ENCODE measurements at regions not wholly inside any gene's neighbourhood (a gene's known extent, or its start where the extent isn't known, plus 50 kb on each side); places are given as distances from the start of the nearest gene placed in this dataset.
"Not testable (repeated sequence)": the region's sequence is repeated elsewhere in the genome, so short reads cannot be mapped to it uniquely, and the experiment has no call there.

DNA sequence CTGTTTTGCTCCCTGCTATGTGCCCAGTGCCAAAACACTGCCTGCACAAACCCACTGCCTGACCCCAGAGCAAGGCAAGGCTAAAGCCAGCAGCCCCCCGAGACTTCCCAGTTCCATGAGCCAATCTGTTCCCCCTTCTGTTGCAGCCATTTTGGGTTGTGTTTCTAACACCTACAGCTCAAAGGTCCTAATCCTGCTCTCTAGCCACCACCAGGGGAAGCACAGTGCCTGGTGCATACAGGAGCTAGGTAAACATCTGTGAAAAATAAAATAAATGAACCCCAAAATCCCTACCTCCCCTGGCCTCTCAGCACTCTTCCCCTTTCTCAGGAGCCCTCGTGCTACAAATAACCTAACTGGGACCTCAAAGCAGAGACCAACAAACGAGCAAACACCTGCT is 190.2 kb downstream of the MATN1 start:
- no peak for DNase-seq (ENCODE audit: low read depth)

DNA sequence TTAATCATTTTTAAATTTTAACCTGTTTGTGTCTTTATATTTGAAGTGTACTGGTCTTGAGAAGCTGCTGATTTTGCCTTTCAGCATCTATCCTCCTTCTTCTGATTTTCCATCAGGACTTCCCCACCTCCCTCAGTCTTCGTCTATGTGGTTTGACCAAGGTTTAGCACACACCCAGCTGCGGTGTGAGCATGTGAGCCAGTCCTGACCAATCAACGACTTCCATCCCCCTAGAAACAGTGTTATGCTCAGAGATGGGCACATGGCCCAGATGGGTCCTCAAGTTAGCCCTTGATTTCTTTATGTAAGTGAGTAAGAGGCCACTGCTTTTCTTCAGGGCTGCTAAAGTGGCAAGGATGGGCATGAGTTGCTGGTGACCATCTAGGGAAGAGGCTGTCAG is 190.8 kb downstream of the MATN1 start:
- no peak for DNase-seq (ENCODE audit: low read depth)

DNA sequence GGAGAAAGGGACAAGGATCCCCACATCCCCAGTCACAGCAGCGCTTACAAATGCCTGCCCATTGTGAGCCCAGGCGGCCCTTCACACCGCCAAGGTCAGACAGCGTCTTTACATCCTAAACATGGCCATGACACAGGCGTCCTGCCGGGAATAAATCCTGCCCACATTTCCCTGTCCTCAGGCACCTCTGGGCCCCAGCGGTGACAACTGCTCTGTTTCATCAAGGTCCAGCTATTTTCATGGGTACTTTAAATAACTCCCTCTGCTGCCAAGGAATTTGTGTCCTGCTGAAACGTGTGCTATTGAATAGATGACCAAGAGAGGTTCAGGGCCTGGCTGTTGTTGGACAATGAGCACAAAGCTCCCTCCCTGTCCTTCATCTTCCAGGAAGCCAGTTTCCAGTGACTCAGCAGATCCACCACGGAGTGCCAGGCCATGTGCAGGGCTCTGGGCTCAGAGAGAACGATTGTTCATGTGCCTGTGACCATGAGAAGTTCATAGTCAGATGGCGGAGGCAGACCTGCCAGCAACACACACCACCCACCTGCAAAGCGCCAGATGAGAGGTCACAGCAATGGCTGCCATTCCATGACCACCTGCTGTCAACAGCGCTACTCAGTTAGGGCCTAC is 195.8 kb downstream of the MATN1 start:
- no peak for DNase-seq (ENCODE audit: low read depth)

DNA sequence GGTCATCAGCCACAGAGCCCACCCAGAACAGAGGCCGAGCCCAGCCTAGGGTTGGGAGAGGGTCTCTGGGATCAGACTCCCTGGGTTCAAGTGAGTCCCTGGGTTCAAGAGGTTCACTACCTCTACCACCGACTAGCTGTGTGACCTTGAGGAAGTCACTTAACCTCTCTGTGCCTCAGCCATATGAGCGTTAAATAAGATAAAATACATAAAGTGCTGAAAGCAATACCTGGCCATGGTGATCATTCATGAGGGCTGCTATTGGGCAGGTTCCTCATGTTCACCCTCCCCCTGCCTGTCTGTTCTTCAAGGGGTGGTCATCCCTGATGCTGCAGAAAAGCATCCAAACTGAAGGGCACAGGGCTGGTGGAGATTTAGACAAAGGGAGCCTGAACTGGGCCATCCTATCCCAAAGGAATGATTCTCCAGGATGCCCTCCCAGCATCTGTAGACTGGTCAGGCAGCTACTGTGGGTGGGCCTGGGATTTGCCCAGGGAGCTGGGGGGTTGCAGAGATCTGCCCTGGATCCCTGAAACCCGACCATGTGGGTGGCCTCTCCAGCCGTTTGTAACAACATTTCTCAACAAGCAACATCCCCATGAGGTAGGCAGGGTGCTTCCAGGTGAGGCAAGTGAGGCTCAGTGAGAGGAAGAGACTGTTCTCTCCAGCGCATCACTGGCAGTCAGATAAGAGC is 196.6 kb downstream of the MATN1 start:
- no peak for DNase-seq (ENCODE audit: low read depth)

DNA sequence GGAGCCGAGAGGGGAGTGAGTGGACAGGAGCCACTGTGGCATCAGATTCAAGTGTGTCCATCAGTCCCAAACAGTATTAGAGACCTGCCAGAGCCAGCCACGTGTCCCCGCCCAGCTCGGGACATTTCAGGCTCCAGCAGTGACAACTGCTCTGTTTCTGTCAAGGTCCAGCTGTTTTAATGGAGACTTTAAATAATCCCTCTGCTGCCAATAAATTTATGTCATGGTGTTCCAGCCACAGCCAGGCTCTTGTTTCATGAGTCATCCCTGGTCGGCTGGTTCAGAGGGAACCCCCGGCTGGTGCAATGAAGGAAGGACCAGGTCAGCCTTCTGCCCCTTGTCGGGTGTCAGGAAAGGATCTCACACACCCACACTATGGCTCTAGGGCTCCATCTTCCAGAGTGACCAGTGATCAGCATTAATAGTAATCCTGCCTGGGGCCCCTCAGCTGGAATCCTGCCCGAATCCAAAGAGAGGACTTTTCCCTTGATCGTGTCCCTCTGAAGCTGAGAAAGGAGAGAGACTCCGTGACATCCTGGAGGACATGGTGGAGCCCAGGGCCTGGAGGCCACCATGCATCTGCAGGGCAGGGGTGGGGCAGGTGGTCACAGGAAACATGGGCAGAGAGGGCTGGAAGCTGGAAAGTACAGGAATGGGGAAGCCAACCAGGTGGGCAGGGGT is 197.3 kb downstream of the MATN1 start:
- peak; percentile 44 for DNase-seq (ENCODE audit: low read depth)

GRCh38 chr1:30525631-30525970 is 197.8 kb downstream of the MATN1 start:
- no peak for DNase-seq (ENCODE audit: low read depth)

DNA sequence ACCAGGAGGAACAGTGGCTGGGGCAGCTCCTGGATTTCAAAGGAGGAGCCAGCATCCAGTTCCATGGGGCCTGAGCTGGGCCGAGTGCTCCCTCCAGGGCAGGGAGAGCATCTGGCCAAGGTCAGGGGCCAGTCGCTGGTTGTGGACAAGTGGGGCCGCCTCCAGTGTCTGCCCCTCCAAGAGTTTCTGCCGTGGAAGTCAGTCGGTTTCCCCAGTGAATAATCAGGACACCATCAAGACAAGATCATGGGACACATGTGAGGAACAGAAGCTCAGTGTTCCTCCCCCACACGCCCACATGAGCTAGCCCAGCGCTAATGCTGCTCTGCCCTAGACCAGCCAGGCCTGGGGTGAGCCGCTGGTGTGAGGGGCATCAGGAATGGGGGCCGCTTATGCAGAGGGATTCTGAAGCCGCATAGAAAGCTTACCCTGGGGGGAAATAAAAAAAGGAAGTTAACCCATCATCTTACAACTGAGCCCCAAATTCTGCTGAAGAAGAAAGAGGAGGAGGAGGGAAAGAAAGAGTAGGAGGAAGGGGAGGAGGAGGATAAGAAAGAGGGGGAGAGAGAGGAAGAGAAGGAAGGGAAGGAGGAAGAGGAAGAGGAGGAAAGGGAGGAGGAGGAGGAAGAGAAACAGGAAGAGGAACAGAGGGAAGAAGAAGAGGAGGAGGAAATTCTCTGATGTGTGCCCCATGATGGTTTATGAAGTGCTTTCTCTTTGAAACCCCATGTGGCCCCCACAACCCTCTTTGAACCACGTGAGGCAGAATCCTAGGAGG is 198.4 kb downstream of the MATN1 start:
- no peak for DNase-seq (ENCODE audit: low read depth)

GRCh38 chr1:30524025-30524555 is 199.3 kb downstream of the MATN1 start:
- DNase-seq (ENCODE audit: low read depth) = not testable (repeated sequence)

- peak; percentile 18 for DNase-seq (ENCODE audit: low read depth)
Measured at GRCh38 chr1:30523055-30524020, 200.0 kb downstream of the MATN1 start.

GRCh38 chr1:30522031-30523004 is 201.1 kb downstream of the MATN1 start:
- no peak for DNase-seq (ENCODE audit: low read depth)

DNA sequence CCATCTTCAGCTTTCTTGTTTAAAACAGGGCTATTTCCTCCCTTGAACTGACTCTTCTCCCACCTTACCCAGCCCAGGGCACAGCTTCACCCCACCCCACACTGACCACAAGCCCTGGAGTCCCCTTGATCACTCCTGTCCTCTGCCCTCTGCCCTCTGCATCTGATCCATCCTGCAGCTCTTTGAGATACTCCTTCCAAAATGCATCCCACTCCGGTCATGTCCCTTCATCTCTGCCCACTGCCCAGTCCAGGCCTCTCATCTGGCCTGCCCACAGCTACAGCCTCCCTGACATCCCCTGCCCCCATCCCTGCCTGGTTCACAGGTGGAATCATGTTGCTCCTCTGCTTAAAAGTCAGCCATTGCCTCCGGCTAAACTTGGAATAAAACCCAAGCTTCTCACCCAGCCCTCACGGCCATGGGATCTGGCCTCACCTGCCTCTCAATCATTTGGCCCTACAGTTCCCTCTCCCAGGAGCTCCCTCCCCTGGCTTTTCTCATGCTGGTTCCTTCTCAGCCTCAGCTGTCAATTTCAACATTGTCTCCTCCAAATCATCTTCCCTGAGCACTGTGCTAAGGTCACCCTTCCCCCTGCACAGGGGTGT is 202.0 kb downstream of the MATN1 start:
- DNase-seq (ENCODE audit: low read depth) = no peak

DNA sequence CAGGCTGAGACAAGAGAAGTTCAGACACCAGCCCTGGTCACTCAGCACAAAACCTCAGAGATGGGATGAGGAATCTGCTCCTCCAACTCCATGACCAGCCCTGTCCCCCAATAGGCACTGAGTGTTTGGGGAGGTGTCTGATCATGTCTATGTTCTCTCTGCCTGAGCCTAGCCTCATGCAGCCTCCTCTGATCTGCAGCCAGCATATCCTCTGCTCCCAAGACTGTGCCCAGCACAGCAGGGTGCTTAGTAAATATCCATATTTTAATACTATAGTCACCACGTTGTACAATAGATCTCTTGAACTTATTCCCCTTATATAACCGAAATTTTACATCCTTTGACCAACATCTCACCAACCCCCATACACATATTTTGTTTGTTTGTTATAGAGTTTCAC is 202.9 kb downstream of the MATN1 start:
- DNase-seq (ENCODE audit: low read depth) = no peak

DNA sequence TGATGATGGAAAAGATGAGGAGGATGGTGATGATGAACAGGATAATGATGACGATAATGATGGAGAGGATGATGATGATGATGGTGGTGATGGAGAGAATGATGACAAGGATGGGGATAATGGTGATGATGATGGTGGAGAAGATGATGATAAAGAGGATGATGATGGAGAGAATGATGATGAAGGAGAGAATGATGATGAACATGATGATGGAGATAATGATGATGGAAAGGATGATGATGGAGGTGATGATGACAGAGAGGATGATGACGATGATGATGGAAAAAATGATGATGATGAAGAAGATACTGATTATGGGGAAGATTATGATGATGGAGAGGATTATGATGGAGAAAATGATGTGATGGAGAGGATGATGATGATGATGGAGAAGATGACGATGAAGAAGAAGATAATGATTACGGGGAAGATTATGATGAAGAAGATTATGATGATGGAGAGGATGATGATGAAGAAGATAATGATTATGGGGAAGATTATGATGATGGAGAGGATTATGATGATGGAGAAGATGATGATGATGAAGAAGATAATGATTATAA is 204.1 kb downstream of the MATN1 start:
- no peak for DNase-seq (ENCODE audit: low read depth)

GRCh38 chr1:30518696-30519095 is 204.7 kb downstream of the MATN1 start:
- no peak for DNase-seq (ENCODE audit: low read depth)

GRCh38 chr1:30518186-30518585 is 205.2 kb downstream of the MATN1 start:
- DNase-seq (ENCODE audit: low read depth) = no peak

GRCh38 chr1:30517666-30518065 is 205.7 kb downstream of the MATN1 start:
- DNase-seq (ENCODE audit: low read depth) = not testable (repeated sequence)

- DNase-seq (ENCODE audit: low read depth) = not testable (repeated sequence)
Measured at GRCh38 chr1:30517241-30517640, 206.1 kb downstream of the MATN1 start.

DNA sequence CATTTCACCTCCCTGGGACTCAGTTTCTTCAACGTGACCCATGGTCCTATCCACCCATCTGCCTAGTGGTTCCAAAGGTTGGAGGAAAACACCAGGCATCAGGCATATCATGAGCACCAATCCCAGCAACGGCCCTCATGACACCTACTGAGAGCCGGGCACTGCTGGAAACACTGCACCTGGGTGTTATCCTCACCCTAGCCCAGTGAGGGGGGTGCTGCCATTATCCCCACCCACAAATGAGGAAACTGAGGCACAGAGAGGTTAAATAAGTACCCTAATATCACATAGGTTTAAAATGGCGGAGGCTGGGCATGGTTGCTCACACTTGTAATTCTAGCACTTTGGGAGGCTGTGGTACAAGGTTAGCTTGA is 206.9 kb downstream of the MATN1 start:
- DNase-seq (ENCODE audit: low read depth) = no peak

Data from LHCN-M2 (cell line).